GM18907 (cell line): ENCODE measurements at regions not wholly inside any gene's neighbourhood (a gene's known extent, or its start where the extent isn't known, plus 50 kb on each side); places are given as distances from the start of the nearest gene placed in this dataset.
"Not testable (repeated sequence)": the region's sequence is repeated elsewhere in the genome, so short reads cannot be mapped to it uniquely, and the experiment has no call there.

ENCODE experiments used
- ATAC-seq: cut with Tn5 transposase; IDR thresholded peaks from one replicate; pipeline ENCODE4 v1.9.1; 2021; ENCODE audit warnings: mild to moderate bottlenecking, moderate library complexity; ENCODE audit not compliant: unreplicated experiment

- no peak for ATAC-seq
Measured at GRCh38 chr18:40120796-40121391, 1834.1 kb upstream of the PIK3C3 start.

GRCh38 chr18:40120356-40120755 lies 1834.7 kb upstream of the PIK3C3 start:
- ATAC-seq, result no peak

- ATAC-seq, result not testable (repeated sequence)
Measured at GRCh38 chr18:40119581-40119980, 1835.5 kb upstream of the PIK3C3 start.

GRCh38 chr18:40110455-40110854 lies 1844.6 kb upstream of the PIK3C3 start:
- ATAC-seq, result no peak

GRCh38 chr18:40109252-40110049 lies 1845.6 kb upstream of the PIK3C3 start:
- no peak for ATAC-seq

- no peak for ATAC-seq
Measured at GRCh38 chr18:40108596-40108995, 1846.4 kb upstream of the PIK3C3 start.

GRCh38 chr18:40102903-40103302 lies 1852.1 kb upstream of the PIK3C3 start:
- ATAC-seq, result no peak

- ATAC-seq, result no peak
Measured at GRCh38 chr18:40099641-40100040, 1855.4 kb upstream of the PIK3C3 start.

GRCh38 chr18:40096675-40097074 lies 1858.4 kb upstream of the PIK3C3 start:
- ATAC-seq, result no peak

- no peak for ATAC-seq
Measured at GRCh38 chr18:40094441-40094840, 1860.6 kb upstream of the PIK3C3 start.

GRCh38 chr18:40088130-40088529 lies 1866.9 kb upstream of the PIK3C3 start:
- no peak for ATAC-seq

GRCh38 chr18:40079786-40080185 lies 1875.2 kb upstream of the PIK3C3 start:
- ATAC-seq, result no peak

GRCh38 chr18:40075616-40076015 lies 1879.4 kb upstream of the PIK3C3 start:
- no peak for ATAC-seq

- no peak for ATAC-seq
Measured at GRCh38 chr18:40072761-40073160, 1882.3 kb upstream of the PIK3C3 start.

- ATAC-seq, result no peak
Measured at GRCh38 chr18:40066368-40066767, 1888.7 kb upstream of the PIK3C3 start.

- ATAC-seq, result no peak
Measured at GRCh38 chr18:40063488-40063887, 1891.5 kb upstream of the PIK3C3 start.

GRCh38 chr18:40061086-40061485 lies 1893.9 kb upstream of the PIK3C3 start:
- ATAC-seq, result no peak

GRCh38 chr18:40060562-40060961 lies 1894.5 kb upstream of the PIK3C3 start:
- no peak for ATAC-seq

GRCh38 chr18:40058811-40059570 lies 1896.0 kb upstream of the PIK3C3 start:
- no peak for ATAC-seq

- no peak for ATAC-seq
Measured at GRCh38 chr18:40056079-40056692, 1898.8 kb upstream of the PIK3C3 start.

- no peak for ATAC-seq
Measured at GRCh38 chr18:40055262-40055661, 1899.8 kb upstream of the PIK3C3 start.
